H9 (cell line): ENCODE measurements at regions not wholly inside any gene's neighbourhood (a gene's known extent, or its start where the extent isn't known, plus 50 kb on each side); places are given as distances from the start of the nearest gene placed in this dataset.

Experiments
- DNase-seq: peaks from one replicate; pipeline ENCODE4 v3.0.0-alpha.2; 2017
- H2AFZ ChIP-seq: one replicate; pipeline ENCODE4 v1.6.1; 2013; ENCODE audit warnings: mild to moderate bottlenecking, low read length, control low read depth, moderate library complexity
- H2AK5ac ChIP-seq: 2 replicates; pipeline ENCODE4 v1.6.1; 2013; ENCODE audit warnings: low read length, control low read depth, mixed read lengths; ENCODE audit not compliant: insufficient read length
- H2BK120ac ChIP-seq: one replicate; pipeline ENCODE4 v1.6.1; 2013; ENCODE audit warnings: low read depth, mild to moderate bottlenecking, low read length, control low read depth, inconsistent platforms; ENCODE audit not compliant: poor library complexity, severe bottlenecking
- H2BK12ac ChIP-seq: 2 replicates; pipeline ENCODE4 v1.6.1; 2013; ENCODE audit warnings: low read length, control low read depth, mixed read lengths, low read depth; ENCODE audit not compliant: insufficient read length
- H2BK15ac ChIP-seq: 2 replicates; pipeline ENCODE4 v1.6.1; 2013; ENCODE audit warnings: low read depth, low read length, control low read depth
- H2BK20ac ChIP-seq: one replicate; pipeline ENCODE4 v1.6.1; 2013; ENCODE audit warnings: low read depth, mild to moderate bottlenecking, low read length, control low read depth, inconsistent platforms; ENCODE audit not compliant: poor library complexity, severe bottlenecking
- H2BK5ac ChIP-seq: 2 replicates; pipeline ENCODE4 v1.6.1; 2013; ENCODE audit warnings: low read length, control low read depth, mixed read lengths; ENCODE audit not compliant: insufficient read length
- H3K14ac ChIP-seq: 2 replicates; pipeline ENCODE4 v1.6.1; 2013; ENCODE audit warnings: low read length, control low read depth; ENCODE audit not compliant: insufficient read depth
- H3K18ac ChIP-seq: 2 replicates; pipeline ENCODE4 v1.6.1; 2013; ENCODE audit warnings: low read depth, mild to moderate bottlenecking, mixed read lengths, low read length, control low read depth; ENCODE audit not compliant: insufficient read length
- H3K23ac ChIP-seq: 2 replicates; pipeline ENCODE4 v1.6.1; 2013; ENCODE audit warnings: low read length, control low read depth, mixed read lengths, low read depth; ENCODE audit not compliant: insufficient read length
- H3K23me2 ChIP-seq: 2 replicates; pipeline ENCODE4 v1.6.1; 2013; ENCODE audit warnings: low read depth, mild to moderate bottlenecking, mixed read lengths, low read length, control low read depth; ENCODE audit not compliant: insufficient read length, poor library complexity, severe bottlenecking
- H3K27ac ChIP-seq: 2 replicates; pipeline ENCODE4 v1.5.1; 2013; ENCODE audit warnings: low read length, control low read depth, mixed read lengths, low read depth; ENCODE audit not compliant: insufficient read length
- H3K27me3 ChIP-seq: 2 replicates; pipeline ENCODE4 v1.6.1; 2013; ENCODE audit warnings: low read length, control low read depth, inconsistent platforms; ENCODE audit not compliant: insufficient read depth
- H3K4ac ChIP-seq: 2 replicates; pipeline ENCODE4 v1.6.1; 2013; ENCODE audit warnings: low read depth, mild to moderate bottlenecking, control low read depth, inconsistent platforms, low read length, moderate library complexity
- H3K4me1 ChIP-seq: 2 replicates; pipeline ENCODE4 v1.6.1; 2013; ENCODE audit warnings: low read length, control low read depth, inconsistent platforms; ENCODE audit not compliant: insufficient read depth
- H3K4me2 ChIP-seq: 2 replicates; pipeline ENCODE4 v1.6.1; 2013; ENCODE audit warnings: low read length, control low read depth, mixed read lengths; ENCODE audit not compliant: insufficient read length, insufficient read depth
- H3K56ac ChIP-seq: 2 replicates; pipeline ENCODE4 v1.6.1; 2013; ENCODE audit warnings: low read depth, mild to moderate bottlenecking, mixed read lengths, low read length, control low read depth; ENCODE audit not compliant: insufficient read length
- H3K79me1 ChIP-seq: 2 replicates; pipeline ENCODE4 v1.6.1; 2013; ENCODE audit warnings: low read depth, mild to moderate bottlenecking, moderate library complexity, low read length, control low read depth, inconsistent platforms; ENCODE audit not compliant: insufficient read depth, poor library complexity, severe bottlenecking
- H3K79me2 ChIP-seq: 2 replicates; pipeline ENCODE4 v1.6.1; 2013; ENCODE audit warnings: low read length, control low read depth, inconsistent platforms; ENCODE audit not compliant: insufficient read depth
- H3K9ac ChIP-seq: 2 replicates; pipeline ENCODE4 v1.6.1; 2013; ENCODE audit warnings: low read length, control low read depth, mixed read lengths; ENCODE audit not compliant: insufficient read length; ENCODE audit errors: extremely low read depth
- H3K9me3 ChIP-seq: one replicate; pipeline ENCODE4 v1.6.1; 2013; ENCODE audit warnings: low read depth, low read length, inconsistent platforms; ENCODE audit not compliant: control insufficient read depth
- H3T11ph ChIP-seq: one replicate; pipeline ENCODE4 v1.6.1; 2013; ENCODE audit warnings: mild to moderate bottlenecking, low read length, control low read depth, inconsistent platforms
- H4K20me1 ChIP-seq: one replicate; pipeline ENCODE4 v1.6.1; 2013; ENCODE audit not compliant: control insufficient read depth, insufficient read length, insufficient read depth
- H4K5ac ChIP-seq: 2 replicates; pipeline ENCODE4 v1.6.1; 2013; ENCODE audit warnings: low read depth, mild to moderate bottlenecking, mixed read lengths, low read length, control low read depth; ENCODE audit not compliant: insufficient read length
- H4K8ac ChIP-seq: replicated peaks from 2 replicates; pipeline ENCODE4 v1.6.1; 2013; ENCODE audit warnings: low read length, control low read depth, mixed read lengths, low read depth; ENCODE audit not compliant: insufficient read length
- H4K91ac ChIP-seq: 2 replicates; pipeline ENCODE4 v1.6.1; 2013; ENCODE audit warnings: low read depth, mild to moderate bottlenecking, moderate library complexity, mixed read lengths, low read length, control low read depth; ENCODE audit not compliant: insufficient read length
- H3K27ac Mint-ChIP-seq, 3 experiments: 2 replicates in 2 of 3; 3 replicates in 1 of 3; pipeline ENCODE4 v1.8.0; 2020 to 2021; ENCODE audit warnings: mixed read lengths in 3 of 3, mild to moderate bottlenecking in 1 of 3, moderate library complexity in 1 of 3
- H3K27me3 Mint-ChIP-seq: 2 replicates; pipeline ENCODE4 v1.8.0; 2021; ENCODE audit warnings: low read depth, mild to moderate bottlenecking, moderate library complexity, mixed read lengths
- H3K36me3 Mint-ChIP-seq, 3 experiments: 2 replicates in 2 of 3; 3 replicates in 1 of 3; pipeline ENCODE4 v1.8.0; 2020 to 2021; ENCODE audit warnings: low read depth in 3 of 3, mixed read lengths in 3 of 3; ENCODE audit not compliant: insufficient read depth in 1 of 3
- H3K4me1 Mint-ChIP-seq, 2 experiments: 2 replicates each; pipeline ENCODE4 v1.8.0; 2020; ENCODE audit warnings: mixed read lengths in 2 of 2
- H3K4me3 Mint-ChIP-seq, 2 experiments: 2 replicates in 1 of 2; 3 replicates in 1 of 2; pipeline ENCODE4 v1.8.0; 2020 to 2021; ENCODE audit warnings: mild to moderate bottlenecking in 2 of 2, mixed read lengths in 2 of 2, moderate library complexity in 1 of 2
- H3K9me3 Mint-ChIP-seq, 2 experiments: 2 replicates in 1 of 2; 3 replicates in 1 of 2; pipeline ENCODE4 v1.8.0; 2020; ENCODE audit warnings: mild to moderate bottlenecking in 2 of 2, mixed read lengths in 2 of 2, moderate library complexity in 1 of 2
- CTCF ChIP-seq: fragments of 200-600 bp; sonication (generic); conservative IDR thresholded peaks from 3 replicates; pipeline ENCODE4 v1.8.0; 2021; ENCODE audit warnings: antibody characterized with exemption, mild to moderate bottlenecking
- WGBS: extraction: QIAGEN DNeasy Blood & Tissue Kit; methylation state at CpG from one replicate; pipeline ENCODE4 v1.1.7; 2013; ENCODE audit warnings: missing lambda C conversion rate, low lambda C conversion rate, mixed read lengths; ENCODE audit not compliant: insufficient read length; ENCODE audit errors: extremely low coverage; 5-methylcytosine and 5-hydroxymethylcytosine counted together

- peaks cover 8 to 14% of the 10 kb centered on the region in 2 experiments; a peak in 4 of 5 replicates for H3K9me3 Mint-ChIP-seq
Measured at GRCh38 chr18:78495550-78495949, 484.1 kb upstream of the SALL3 start.

More at GRCh38 chr18:78495550-78495949, 484.1 kb upstream of the SALL3 start:
- H2AFZ ChIP-seq: no peak overlapping the region
- no peak overlapping the region for H2BK120ac ChIP-seq
- H3K27me3 Mint-ChIP-seq: no peaks in the 10 kb centered on the region; the same call in 1 of the 2 replicates
- H3K23ac ChIP-seq: no peak overlapping the region
- H4K8ac ChIP-seq: no peak overlapping the region
- H3K4me1 ChIP-seq: no peaks in the 10 kb centered on the region
- H4K91ac ChIP-seq: no peak overlapping the region
- H2AK5ac ChIP-seq: no peak overlapping the region
- H3K14ac ChIP-seq: no peak overlapping the region
- WGBS: no CpG with 5 or more reads among the region's 14 CpGs
- H3T11ph ChIP-seq: no peak overlapping the region
- no peak overlapping the region for H3K4ac ChIP-seq
- no peak overlapping the region for H3K56ac ChIP-seq
- H3K36me3 Mint-ChIP-seq: peaks cover 0 to 9% (median 2%) of the 10 kb centered on the region in 3 experiments; a peak in 4 of 7 replicates
- no peak for TF ChIP-seq CTCF
- no peak overlapping the region for H3K4me3 Mint-ChIP-seq
- no peak overlapping the region for H2BK15ac ChIP-seq
- H3K79me1 ChIP-seq: no peaks in the 10 kb centered on the region
- H4K5ac ChIP-seq: no peak overlapping the region
- no peaks in the 10 kb centered on the region for H3K23me2 ChIP-seq
- no peak overlapping the region for H3K9ac ChIP-seq
- H2BK20ac ChIP-seq: no peak overlapping the region
- H3K4me2 ChIP-seq: no peak overlapping the region
- H3K27ac Mint-ChIP-seq: no peak overlapping the region
- no peak overlapping the region for H3K27ac ChIP-seq
- H2BK5ac ChIP-seq: no peak overlapping the region
- H3K4me1 Mint-ChIP-seq: no peaks in the 10 kb centered on the region
- no peaks in the 10 kb centered on the region for H3K27me3 ChIP-seq
- H4K20me1 ChIP-seq: no peaks in the 10 kb centered on the region
- no peak overlapping the region for H2BK12ac ChIP-seq
- DNase-seq: no peak
- no peaks in the 10 kb centered on the region for H3K79me2 ChIP-seq
- no peaks in the 10 kb centered on the region for H3K9me3 ChIP-seq
- H3K18ac ChIP-seq: no peak overlapping the region
